Right ventricle myocardium inferior (tissue), 1 donor: ENCODE measurements at regions not wholly inside any gene's neighbourhood (a gene's known extent, or its start where the extent isn't known, plus 50 kb on each side); places are given as distances from the start of the nearest gene placed in this dataset.

ENCODE experiments used
- ATAC-seq: fragments of 200-7000 bp; cut with Tn5 transposase; one replicate; pipeline ENCODE4 v1.9.1; 2020; ENCODE audit warnings: mild to moderate bottlenecking, moderate library complexity
- DNase-seq: peaks from one replicate; pipeline ENCODE4 v3.0.0; 2021; ENCODE audit errors: missing footprints
- intact Hi-C: fragments of 100-400 bp; cut with DNase I; formaldehyde crosslinking; loops from one replicate; pipeline ENCODE4 v1.11.0; 2022
- donor health status: DM: no; HTN: yes; CAD: no; lungs with severe emphysema.

GRCh38 chr2:120468136-120468535, 122.2 kb downstream of the INHBB start:
- ATAC-seq (no peak), DNase-seq (no peak)
- intact Hi-C loops = no loop called here

GRCh38 chr2:120469426-120469825, 123.5 kb downstream of the INHBB start:
- ATAC-seq = peak; percentile 56
- intact Hi-C loops = no loop called here
- DNase-seq = no peak

- DNase-seq (peak; percentile 84), ATAC-seq (peak; percentile 91)
- intact Hi-C loops = no loop called here
Observed at GRCh38 chr2:120470041-120470965, 124.4 kb downstream of the INHBB start.

- DNase-seq (no peak), ATAC-seq (no peak)
- intact Hi-C loops = no loop called here
Observed at GRCh38 chr2:120471166-120471565, 125.2 kb downstream of the INHBB start.

- DNase-seq (no peak), ATAC-seq (no peak)
- intact Hi-C loops = no loop called here
Observed at GRCh38 chr2:120472031-120472430, 126.1 kb downstream of the INHBB start.

GRCh38 chr2:120472891-120473309, 127.0 kb downstream of the INHBB start:
- no peak for ATAC-seq
- intact Hi-C loops = no loop called here
- DNase-seq = no peak

GRCh38 chr2:120473522-120474271, 127.8 kb downstream of the INHBB start:
- intact Hi-C loops = no loop called here
- DNase-seq (no peak), ATAC-seq (no peak)

GRCh38 chr2:120474486-120474885, 128.6 kb downstream of the INHBB start:
- DNase-seq (no peak), ATAC-seq (no peak)
- intact Hi-C loops = no loop called here

GRCh38 chr2:120476141-120476540, 130.2 kb downstream of the INHBB start:
- no peak for ATAC-seq
- DNase-seq = no peak
- intact Hi-C loops = no loop called here

- no peak for DNase-seq
- ATAC-seq = no peak
- intact Hi-C loops = no loop called here
Observed at GRCh38 chr2:120477198-120477597, 131.3 kb downstream of the INHBB start.

GRCh38 chr2:120477831-120478481, 132.0 kb downstream of the INHBB start:
- intact Hi-C loops = no loop called here
- no peak for DNase-seq

GRCh38 chr2:120480346-120480902, 134.5 kb downstream of the INHBB start:
- ATAC-seq (no peak), DNase-seq (peak; percentile 35)
- intact Hi-C loops = no loop called here

More at GRCh38 chr2:120477831-120478481, 132.0 kb downstream of the INHBB start:
- ATAC-seq = no peak

GRCh38 chr2:120480903-120481445, 135.0 kb downstream of the INHBB start:
- intact Hi-C loops = no loop called here
- no peak for ATAC-seq
- peak; percentile 16 for DNase-seq

GRCh38 chr2:120481446-120482194, 135.7 kb downstream of the INHBB start:
- intact Hi-C loops = no loop called here
- ATAC-seq (no peak), DNase-seq (peak; percentile 16)

- intact Hi-C loops = no loop called here
- peak; percentile 21 for DNase-seq
- ATAC-seq = no peak
Observed at GRCh38 chr2:120482334-120482733, 136.4 kb downstream of the INHBB start.

GRCh38 chr2:120483355-120483754, 137.4 kb downstream of the INHBB start:
- no peak for ATAC-seq

GRCh38 chr2:120485096-120485495, 139.2 kb downstream of the INHBB start:
- intact Hi-C loops = no loop called here
- ATAC-seq = no peak
- peak; percentile 59 for DNase-seq

More at GRCh38 chr2:120483355-120483754, 137.4 kb downstream of the INHBB start:
- intact Hi-C loops = no loop called here
- DNase-seq = peak; percentile 37

- intact Hi-C loops = no loop called here
- DNase-seq (peak; percentile 28), ATAC-seq (no peak)
Observed at GRCh38 chr2:120486441-120486840, 140.5 kb downstream of the INHBB start.
